Muscle of leg (tissue), 3 donors: ENCODE measurements at regions not wholly inside any gene's neighbourhood (a gene's known extent, or its start where the extent isn't known, plus 50 kb on each side); places are given as distances from the start of the nearest gene placed in this dataset.
A peak's percentile ranks its signal among the peaks of the same experiment; 100 is the strongest.

Experiments used
- DNase-seq: peaks from one replicate; pipeline ENCODE4 v3.0.0; 2013
- H3K27ac ChIP-seq: one replicate; pipeline ENCODE4 v1.5.1; 2013; ENCODE audit warnings: mild to moderate bottlenecking, low read length, control low read depth
- H3K27me3 ChIP-seq: one replicate; pipeline ENCODE4 v1.6.1; 2013; ENCODE audit warnings: low read length; ENCODE audit not compliant: control insufficient read depth, insufficient read depth
- H3K36me3 ChIP-seq: one replicate; pipeline ENCODE4 v1.6.1; 2013; ENCODE audit warnings: low read length; ENCODE audit not compliant: control insufficient read depth, insufficient read depth
- H3K4me1 ChIP-seq: one replicate; pipeline ENCODE4 v1.6.1; 2013; ENCODE audit warnings: low read length; ENCODE audit not compliant: control insufficient read depth, insufficient read depth
- H3K4me3 ChIP-seq: one replicate; pipeline ENCODE4 v1.5.1; 2013; ENCODE audit warnings: low read length, control low read depth
- H3K9me3 ChIP-seq: replicated peaks from 2 replicates; pipeline ENCODE4 v1.6.1; 2013; ENCODE audit warnings: low read depth, low read length; ENCODE audit not compliant: control insufficient read depth
- WGBS: methylation state at CpG from one replicate; pipeline ENCODE4 v1.1.5; 2013; ENCODE audit warnings: missing lambda C conversion rate; ENCODE audit not compliant: insufficient coverage; 5-methylcytosine and 5-hydroxymethylcytosine counted together

- Histone ChIP-seq H3K27ac (peak overlapping the region; percentile 70), H3K36me3 (no peaks in the 10 kb centered on the region), H3K4me3 (peak overlapping the region; percentile 1), H3K9me3 (no peaks in the 10 kb centered on the region), H3K27me3 (no peaks in the 10 kb centered on the region), H3K4me1 (peaks cover 19% of the 10 kb centered on the region)
- WGBS: no CpG with 5 or more reads among the region's 6 CpGs
- peak; percentile 87 for DNase-seq
Observed at GRCh38 chr6:71107911-71108420, 151.1 kb upstream of the B3GAT2 start.

DNA sequence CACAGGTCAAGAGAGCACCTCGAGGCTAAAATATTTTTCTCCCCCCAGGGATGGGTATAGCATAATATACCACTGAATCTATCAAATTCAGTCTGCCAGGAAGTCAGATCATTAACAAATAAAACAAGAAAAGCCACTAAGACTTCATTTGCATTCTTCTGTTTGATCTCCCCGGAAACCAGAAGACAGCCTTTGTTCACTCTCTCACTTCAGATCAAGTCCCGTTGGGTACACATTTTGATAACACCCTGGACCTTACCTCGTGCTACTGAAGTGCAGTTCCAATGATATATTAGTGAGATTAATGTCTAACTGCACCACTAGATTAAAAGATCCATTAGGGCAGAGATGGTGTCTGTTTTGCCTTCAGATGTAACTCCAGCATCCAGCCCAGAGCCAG, 157.7 kb upstream of the B3GAT2 start:
- no peaks in the 10 kb centered on the region for H3K27me3 ChIP-seq
- H3K4me1 ChIP-seq: no peaks in the 10 kb centered on the region
- WGBS: 43% methylated on average over 1 of the region's 4 CpGs
- H3K9me3 ChIP-seq: no peaks in the 10 kb centered on the region
- no peak overlapping the region for H3K4me3 ChIP-seq
- no peak overlapping the region for H3K27ac ChIP-seq
- no peak for DNase-seq
- H3K36me3 ChIP-seq: no peaks in the 10 kb centered on the region

DNA sequence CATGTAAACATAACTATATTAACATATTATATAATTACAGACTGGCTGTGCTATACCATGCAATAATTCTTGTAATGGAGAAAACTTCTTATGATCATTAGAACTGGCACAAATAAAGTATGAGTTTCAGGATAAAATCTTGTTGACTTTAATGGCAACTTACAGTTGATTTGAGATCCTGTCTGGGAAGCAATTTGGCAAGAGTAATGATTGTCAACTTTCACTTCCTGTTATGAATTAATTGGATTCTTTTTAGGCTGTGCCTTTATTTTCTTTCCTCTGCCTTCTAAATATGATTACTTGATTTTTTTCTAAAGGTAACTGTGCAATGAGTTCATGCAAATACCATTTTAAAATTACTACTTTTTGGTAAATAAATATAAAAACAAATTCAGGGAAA, 158.1 kb upstream of the B3GAT2 start:
- no peak for DNase-seq
- no peaks in the 10 kb centered on the region for H3K27me3 ChIP-seq
- no peak overlapping the region for H3K27ac ChIP-seq
- H3K36me3 ChIP-seq: no peaks in the 10 kb centered on the region
- H3K9me3 ChIP-seq: no peaks in the 10 kb centered on the region
- no peaks in the 10 kb centered on the region for H3K4me1 ChIP-seq
- no peak overlapping the region for H3K4me3 ChIP-seq

DNA sequence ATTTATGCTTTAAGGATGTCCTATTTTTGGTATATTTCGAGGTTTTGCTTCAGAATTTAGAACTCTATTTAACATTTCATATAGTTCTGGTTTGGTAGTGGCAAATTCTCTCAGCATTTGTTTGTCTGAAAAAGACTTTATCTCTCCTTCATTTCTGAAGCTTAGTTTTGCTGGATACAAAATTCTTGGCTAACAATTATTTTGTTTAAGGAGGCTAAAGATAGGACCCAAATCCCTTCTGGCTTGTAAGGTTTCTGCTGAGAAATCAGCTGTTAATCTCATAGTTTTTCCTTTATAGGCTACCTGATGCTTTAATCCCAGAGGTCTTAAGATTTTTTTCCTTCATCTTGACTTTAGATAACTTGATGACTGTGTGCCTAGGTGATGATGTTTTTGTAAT, 162.7 kb upstream of the B3GAT2 start:
- no CpG with 5 or more reads among the region's 1 CpG for WGBS

DNA sequence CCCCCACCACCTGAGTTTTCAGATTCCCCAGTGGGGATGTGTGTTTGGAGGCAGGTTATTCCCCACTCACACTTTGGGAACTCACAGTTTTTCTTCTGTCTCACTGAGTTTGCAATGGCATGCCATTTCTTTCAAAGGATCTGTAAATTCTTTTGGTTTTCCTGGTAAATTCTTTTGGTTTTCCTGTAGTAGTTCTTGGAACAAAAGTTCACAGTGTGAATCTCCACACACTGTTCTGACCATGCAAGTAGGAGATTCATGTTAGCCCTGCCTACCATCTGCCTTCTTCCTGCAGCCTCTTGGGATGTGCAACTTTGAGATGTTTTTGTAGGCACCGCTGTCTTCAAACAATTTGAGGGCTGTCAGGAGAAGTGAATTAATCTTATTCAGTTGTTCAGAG, 165.6 kb upstream of the OGFRL1 start:
- no peak overlapping the region for H3K4me3 ChIP-seq
- no peaks in the 10 kb centered on the region for H3K36me3 ChIP-seq
- H3K27me3 ChIP-seq: no peaks in the 10 kb centered on the region
- no peak for DNase-seq
- peaks cover 5% of the 10 kb centered on the region for H3K9me3 ChIP-seq
- WGBS: 86% methylated on average over 1 of the region's 1 CpG
- H3K27ac ChIP-seq: no peak overlapping the region
- peaks cover 5% of the 10 kb centered on the region for H3K4me1 ChIP-seq

More for the DNA sequence above, 162.7 kb upstream of the B3GAT2 start:
- Histone ChIP-seq H3K27me3 (no peaks in the 10 kb centered on the region), H3K4me1 (peaks cover 5% of the 10 kb centered on the region), H3K9me3 (peaks cover 2% of the 10 kb centered on the region), H3K4me3 (no peak overlapping the region), H3K27ac (no peak overlapping the region), H3K36me3 (no peaks in the 10 kb centered on the region)
- DNase-seq: no peak

GRCh38 chr6:71124340-71124739, 164.3 kb upstream of the OGFRL1 start:
- no peaks in the 10 kb centered on the region for H3K36me3 ChIP-seq
- H3K4me3 ChIP-seq: no peak overlapping the region
- peaks cover 5% of the 10 kb centered on the region for H3K9me3 ChIP-seq
- H3K27me3 ChIP-seq: no peaks in the 10 kb centered on the region
- peaks cover 5% of the 10 kb centered on the region for H3K4me1 ChIP-seq
- no peak for DNase-seq
- WGBS: no CpG with 5 or more reads among the region's 3 CpGs
- H3K27ac ChIP-seq: no peak overlapping the region

GRCh38 chr6:71125216-71125615, 163.4 kb upstream of the OGFRL1 start:
- DNase-seq: no peak
- H3K9me3 ChIP-seq: peaks cover 5% of the 10 kb centered on the region
- no peak overlapping the region for H3K27ac ChIP-seq
- no peaks in the 10 kb centered on the region for H3K27me3 ChIP-seq
- H3K4me1 ChIP-seq: peaks cover 5% of the 10 kb centered on the region
- no peak overlapping the region for H3K4me3 ChIP-seq
- no peaks in the 10 kb centered on the region for H3K36me3 ChIP-seq

- WGBS: no CpG with 5 or more reads among the region's 1 CpG
- no peak for DNase-seq
- no peaks in the 10 kb centered on the region for H3K36me3 ChIP-seq
- H3K4me1 ChIP-seq: peaks cover 3% of the 10 kb centered on the region
- no peaks in the 10 kb centered on the region for H3K27me3 ChIP-seq
- peaks cover 5% of the 10 kb centered on the region for H3K9me3 ChIP-seq
- no peak overlapping the region for H3K27ac ChIP-seq
- H3K4me3 ChIP-seq: no peak overlapping the region
Observed at GRCh38 chr6:71126506-71126905, 162.1 kb upstream of the OGFRL1 start.

DNA sequence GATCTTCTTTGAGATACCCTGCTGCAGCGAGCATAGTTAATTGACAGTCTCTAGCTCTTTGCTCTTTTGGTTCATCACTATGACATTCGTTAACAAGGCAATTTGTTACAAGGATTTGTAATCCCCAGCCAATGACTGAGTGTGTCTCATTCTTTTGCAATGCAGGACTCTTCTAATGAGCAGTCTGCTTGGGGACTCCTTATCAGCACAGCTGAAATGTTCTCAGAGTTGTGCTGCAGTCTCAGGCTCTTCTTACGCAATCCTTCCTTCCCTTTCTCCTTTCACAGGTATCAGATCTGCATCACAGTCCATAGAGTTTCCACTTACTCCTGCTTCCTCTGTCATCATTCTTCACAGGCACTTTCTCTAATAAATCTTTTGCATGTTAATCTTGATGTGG, 161.2 kb upstream of the OGFRL1 start:
- Histone ChIP-seq H3K27ac (no peak overlapping the region), H3K4me3 (no peak overlapping the region), H3K36me3 (no peaks in the 10 kb centered on the region), H3K9me3 (peaks cover 4% of the 10 kb centered on the region), H3K4me1 (peaks cover 2% of the 10 kb centered on the region), H3K27me3 (no peaks in the 10 kb centered on the region)
- 94% methylated on average over 3 of the region's 3 CpGs for WGBS
- no peak for DNase-seq

DNA sequence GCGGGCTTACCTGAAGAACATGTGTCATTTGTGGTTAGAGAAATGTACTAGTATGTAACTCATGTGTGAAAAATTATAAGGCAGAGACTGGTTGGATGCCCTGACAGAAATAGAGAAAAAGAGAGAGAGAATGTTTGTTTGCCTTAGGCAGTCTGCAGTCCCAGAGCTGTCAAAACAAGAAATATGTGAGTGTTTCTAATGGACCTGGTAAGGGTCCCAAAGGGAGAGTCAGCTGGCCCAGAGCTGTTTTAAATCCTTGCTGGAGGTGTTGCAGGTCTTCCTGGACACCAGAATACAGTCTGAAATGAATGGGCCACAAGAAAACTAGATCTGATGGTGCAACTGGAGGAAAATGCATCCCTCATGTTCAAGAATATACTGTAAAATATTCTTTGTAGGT, 158.3 kb upstream of the OGFRL1 start:
- Histone ChIP-seq H3K27me3 (no peaks in the 10 kb centered on the region), H3K4me3 (no peak overlapping the region), H3K36me3 (no peaks in the 10 kb centered on the region), H3K27ac (no peak overlapping the region), H3K4me1 (no peaks in the 10 kb centered on the region), H3K9me3 (peaks cover 3% of the 10 kb centered on the region)
- WGBS: 100% methylated on average over 1 of the region's 1 CpG
- no peak for DNase-seq

DNA sequence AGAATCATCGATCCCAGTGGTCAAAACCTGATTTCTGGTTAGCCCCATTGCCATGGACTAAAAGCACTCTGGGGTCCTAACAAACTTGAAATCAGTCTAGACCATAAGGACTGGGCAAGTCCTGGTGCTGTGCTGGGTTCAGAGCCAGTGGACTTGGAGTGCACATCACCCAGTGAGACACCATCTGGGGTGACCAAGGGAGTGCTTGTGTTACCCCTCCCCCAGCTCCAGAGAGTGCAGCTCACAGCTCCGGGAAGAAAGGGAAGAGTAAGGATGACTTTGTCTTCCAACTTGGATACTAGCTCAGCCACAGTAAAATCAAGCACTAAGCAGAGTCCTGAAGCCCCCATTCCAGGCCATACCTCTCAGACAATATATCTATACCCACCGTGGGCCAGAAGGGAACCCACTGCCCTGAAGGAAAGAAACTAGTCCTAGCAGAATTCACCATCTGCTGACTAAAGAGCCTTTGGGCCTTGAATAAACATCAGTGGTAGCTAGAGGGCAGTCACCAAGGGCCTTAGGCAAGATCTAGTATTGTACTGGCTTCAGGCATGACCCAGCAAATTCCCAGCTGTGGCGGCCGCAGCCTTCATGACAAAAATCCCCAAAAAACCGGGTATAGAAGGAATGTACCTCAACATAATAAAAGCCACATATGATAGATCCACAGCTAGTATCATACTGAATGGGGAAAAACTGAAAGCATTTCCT, 153.5 kb upstream of the OGFRL1 start:
- 63% methylated on average over 2 of the region's 6 CpGs for WGBS
- Histone ChIP-seq H3K4me3 (no peak overlapping the region), H3K4me1 (no peaks in the 10 kb centered on the region), H3K36me3 (no peaks in the 10 kb centered on the region), H3K9me3 (peaks cover 2% of the 10 kb centered on the region), H3K27me3 (no peaks in the 10 kb centered on the region), H3K27ac (no peak overlapping the region)
- no peak for DNase-seq
